ENCODE measurements at regions not wholly inside any gene's neighbourhood (a gene's known extent, or its start where the extent isn't known, plus 50 kb on each side); places are given as distances from the start of the nearest gene placed in this dataset.

DNA sequence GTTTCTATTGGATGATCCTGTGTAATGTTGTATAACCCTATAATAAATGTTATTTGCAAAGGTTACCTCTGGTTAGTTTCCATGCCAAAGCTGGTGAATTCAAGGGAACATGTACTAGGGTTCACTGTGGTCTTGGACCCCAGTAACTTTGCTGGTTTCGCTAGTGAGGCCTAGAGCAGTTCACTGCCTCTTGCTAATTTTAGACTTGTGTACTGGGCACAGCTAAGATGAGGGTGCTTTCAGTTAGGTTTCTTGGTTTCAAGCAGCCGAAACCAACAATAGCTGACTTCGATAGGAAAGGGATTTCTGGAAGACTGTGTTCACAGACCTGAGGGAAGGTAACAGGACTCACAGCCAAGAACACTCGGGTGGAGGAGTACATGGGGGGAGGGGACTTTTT lies 215.5 kb upstream of the BCOR start:
- TF ChIP-seq, protein P1, sequence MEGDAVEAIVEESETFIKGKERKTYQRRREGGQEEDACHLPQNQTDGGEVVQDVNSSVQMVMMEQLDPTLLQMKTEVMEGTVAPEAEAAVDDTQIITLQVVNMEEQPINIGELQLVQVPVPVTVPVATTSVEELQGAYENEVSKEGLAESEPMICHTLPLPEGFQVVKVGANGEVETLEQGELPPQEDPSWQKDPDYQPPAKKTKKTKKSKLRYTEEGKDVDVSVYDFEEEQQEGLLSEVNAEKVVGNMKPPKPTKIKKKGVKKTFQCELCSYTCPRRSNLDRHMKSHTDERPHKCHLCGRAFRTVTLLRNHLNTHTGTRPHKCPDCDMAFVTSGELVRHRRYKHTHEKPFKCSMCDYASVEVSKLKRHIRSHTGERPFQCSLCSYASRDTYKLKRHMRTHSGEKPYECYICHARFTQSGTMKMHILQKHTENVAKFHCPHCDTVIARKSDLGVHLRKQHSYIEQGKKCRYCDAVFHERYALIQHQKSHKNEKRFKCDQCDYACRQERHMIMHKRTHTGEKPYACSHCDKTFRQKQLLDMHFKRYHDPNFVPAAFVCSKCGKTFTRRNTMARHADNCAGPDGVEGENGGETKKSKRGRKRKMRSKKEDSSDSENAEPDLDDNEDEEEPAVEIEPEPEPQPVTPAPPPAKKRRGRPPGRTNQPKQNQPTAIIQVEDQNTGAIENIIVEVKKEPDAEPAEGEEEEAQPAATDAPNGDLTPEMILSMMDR (IDR thresholded peaks at IDR 0.05; ENCODE audit: borderline replicate concordance, extremely low read depth, low read length, poor library complexity, severe bottlenecking) = no peak
- TF ChIP-seq EZH2 (IDR thresholded peaks at IDR 0.05; ENCODE audit: borderline replicate concordance, low read depth, low read length, severe bottlenecking) = no peak
